Activated naive CD8-positive, alpha-beta T cell (primary cell): ENCODE measurements at regions not wholly inside any gene's neighbourhood (a gene's known extent, or its start where the extent isn't known, plus 50 kb on each side); places are given as distances from the start of the nearest gene placed in this dataset.

Experiments
- H3K27ac Mint-ChIP-seq: one replicate; pipeline ENCODE4 v1.8.0; 2021; ENCODE audit warnings: mixed read lengths
- H3K27me3 Mint-ChIP-seq: one replicate; pipeline ENCODE4 v1.8.0; 2021; ENCODE audit warnings: mixed read lengths
- H3K36me3 Mint-ChIP-seq: one replicate; pipeline ENCODE4 v1.8.0; 2021; ENCODE audit warnings: mixed read lengths
- H3K4me1 Mint-ChIP-seq: one replicate; pipeline ENCODE4 v1.8.0; 2021; ENCODE audit warnings: low read depth, mixed read lengths
- H3K4me3 Mint-ChIP-seq: one replicate; pipeline ENCODE4 v1.8.0; 2021; ENCODE audit warnings: mild to moderate bottlenecking, mixed read lengths
- H3K9me3 Mint-ChIP-seq: one replicate; pipeline ENCODE4 v1.8.0; 2021; ENCODE audit warnings: low read depth, mixed read lengths

- Mint-ChIP-seq H3K4me3 (no peak overlapping the region), H3K27ac (no peak overlapping the region), H3K9me3 (peaks cover 11% of the 10 kb centered on the region), H3K27me3 (no peaks in the 10 kb centered on the region), H3K4me1 (no peaks in the 10 kb centered on the region), H3K36me3 (no peaks in the 10 kb centered on the region)
Observed at GRCh38 chr7:68125168-68125567, 1128.5 kb downstream of the TYW1 start.

GRCh38 chr7:68133045-68133444 lies 1136.4 kb downstream of the TYW1 start:
- Mint-ChIP-seq H3K27ac (no peak overlapping the region), H3K36me3 (no peaks in the 10 kb centered on the region), H3K4me3 (no peak overlapping the region), H3K27me3 (no peaks in the 10 kb centered on the region), H3K9me3 (peaks cover 8% of the 10 kb centered on the region), H3K4me1 (no peaks in the 10 kb centered on the region)

GRCh38 chr7:68143345-68143744 lies 1146.7 kb downstream of the TYW1 start:
- Mint-ChIP-seq H3K4me1 (no peaks in the 10 kb centered on the region), H3K4me3 (no peak overlapping the region), H3K27ac (no peak overlapping the region), H3K27me3 (no peaks in the 10 kb centered on the region), H3K36me3 (peaks cover 5% of the 10 kb centered on the region), H3K9me3 (peaks cover 17% of the 10 kb centered on the region)

DNA sequence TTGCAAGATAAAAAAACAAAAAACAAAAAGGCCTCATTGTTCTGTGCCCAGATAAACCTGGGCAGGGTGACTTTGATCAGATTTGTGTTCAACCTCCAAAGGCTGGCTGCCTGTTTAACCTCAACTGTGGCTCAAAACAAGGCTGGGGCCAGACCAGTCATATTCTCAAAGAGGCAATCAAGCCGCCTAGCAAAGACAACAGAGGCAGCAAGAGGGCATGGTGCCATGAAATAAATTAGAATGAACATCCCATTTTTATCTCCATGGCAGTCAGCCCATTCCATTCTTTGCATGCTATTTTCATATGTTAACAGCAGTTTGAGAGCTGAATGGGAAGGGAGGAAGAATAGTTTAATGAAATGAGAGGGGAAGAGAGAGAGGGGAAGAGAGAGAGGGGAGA lies 1150.3 kb downstream of the TYW1 start:
- Mint-ChIP-seq H3K9me3 (peaks cover 20% of the 10 kb centered on the region), H3K27me3 (no peaks in the 10 kb centered on the region), H3K4me3 (no peak overlapping the region), H3K36me3 (peaks cover 5% of the 10 kb centered on the region), H3K4me1 (no peaks in the 10 kb centered on the region), H3K27ac (no peak overlapping the region)

DNA sequence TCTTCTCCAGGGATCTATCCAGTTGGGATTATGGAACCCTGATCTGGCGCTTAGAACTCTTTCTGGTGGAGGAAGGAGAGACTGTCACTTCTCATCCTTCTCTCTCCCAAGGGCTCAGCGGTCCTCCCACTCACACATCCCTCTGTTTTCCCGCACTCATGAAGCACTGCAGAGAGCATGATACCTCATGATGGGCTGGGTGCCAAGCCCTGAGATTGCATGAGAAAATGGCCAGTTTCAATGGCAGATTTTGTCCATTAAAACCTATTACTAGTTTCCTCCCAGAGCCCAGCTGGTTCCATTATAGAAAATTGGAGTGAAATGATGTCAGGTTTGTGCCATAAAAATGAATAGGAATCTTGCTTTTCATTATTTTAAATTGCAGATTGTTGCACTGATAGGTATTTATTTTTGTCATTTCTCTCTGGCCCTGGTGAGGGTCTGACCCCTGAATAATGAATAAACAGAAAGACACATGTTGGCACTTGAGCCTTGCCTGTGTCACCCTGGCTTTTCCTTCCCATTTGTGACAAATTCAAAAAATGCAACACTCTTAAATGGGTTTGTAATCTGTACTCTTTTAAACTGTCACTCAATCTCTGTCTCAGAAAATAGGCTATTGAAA lies 1151.1 kb downstream of the TYW1 start:
- Mint-ChIP-seq H3K9me3 (peaks cover 19% of the 10 kb centered on the region), H3K4me1 (no peaks in the 10 kb centered on the region), H3K36me3 (peaks cover under 1% of the 10 kb centered on the region), H3K27ac (no peak overlapping the region), H3K27me3 (no peaks in the 10 kb centered on the region), H3K4me3 (no peak overlapping the region)

DNA sequence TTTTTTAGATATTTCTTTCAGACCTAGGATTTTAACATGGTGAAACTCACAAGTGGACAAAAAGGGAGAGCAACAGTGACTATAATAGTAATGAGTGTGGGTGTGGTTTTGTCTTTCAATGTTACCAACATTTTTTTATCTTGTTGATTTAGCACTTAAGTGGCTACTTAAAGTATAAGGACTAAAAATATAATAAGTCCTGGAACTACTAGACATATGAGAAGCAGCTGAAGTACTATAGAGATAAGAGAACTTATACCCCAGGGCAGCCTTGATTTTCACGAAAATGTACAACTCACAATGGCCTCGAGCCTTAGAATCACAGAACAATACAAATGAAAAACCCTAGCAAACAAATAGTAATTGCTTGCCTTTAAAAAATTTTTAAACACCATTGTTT lies 1151.8 kb downstream of the TYW1 start:
- Mint-ChIP-seq H3K27ac (no peak overlapping the region), H3K4me3 (no peak overlapping the region), H3K27me3 (no peaks in the 10 kb centered on the region), H3K9me3 (peaks cover 12% of the 10 kb centered on the region), H3K36me3 (no peaks in the 10 kb centered on the region), H3K4me1 (no peaks in the 10 kb centered on the region)

DNA sequence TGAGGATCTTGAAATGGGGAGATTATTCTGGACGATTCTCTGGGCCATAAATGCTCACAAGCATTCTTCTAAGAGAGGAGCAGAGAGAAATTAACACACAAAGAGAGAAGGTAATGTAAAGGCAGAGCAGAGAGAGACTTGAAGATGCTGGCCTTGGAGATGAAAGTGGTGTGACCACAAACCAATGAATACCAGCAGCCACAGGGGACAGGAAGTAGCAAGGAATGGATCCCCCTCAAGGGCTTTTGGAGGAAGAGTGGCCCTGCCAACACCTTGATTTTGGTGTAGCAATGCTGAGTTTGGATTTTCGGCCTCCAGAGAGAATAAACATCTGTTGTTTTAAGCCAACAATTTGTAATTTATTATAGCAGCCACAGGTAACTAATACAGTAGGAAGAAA lies 1155.6 kb downstream of the TYW1 start:
- Mint-ChIP-seq H3K27me3 (no peaks in the 10 kb centered on the region), H3K4me1 (no peaks in the 10 kb centered on the region), H3K9me3 (peaks cover 5% of the 10 kb centered on the region), H3K4me3 (no peak overlapping the region), H3K27ac (no peak overlapping the region), H3K36me3 (no peaks in the 10 kb centered on the region)

DNA sequence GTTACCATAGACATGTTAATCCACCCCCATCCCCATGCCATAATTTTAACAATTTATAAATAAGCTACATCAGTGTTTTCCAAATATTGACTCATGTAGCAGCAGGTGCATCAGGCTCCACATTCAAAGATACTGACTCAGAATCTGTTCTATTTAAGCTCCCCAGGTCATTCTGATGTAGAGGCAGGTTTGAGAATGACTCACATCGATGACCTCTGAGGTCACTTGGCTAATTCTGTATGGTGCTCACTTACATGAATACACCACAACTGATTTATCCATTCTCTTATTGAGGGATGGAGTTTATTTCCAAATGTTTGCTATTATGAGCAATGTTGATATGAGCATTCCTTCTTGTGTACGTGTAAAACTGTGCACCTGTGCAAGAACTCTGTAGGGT lies 1159.0 kb downstream of the TYW1 start:
- no peaks in the 10 kb centered on the region for H3K4me1 Mint-ChIP-seq
- no peak overlapping the region for H3K27ac Mint-ChIP-seq
- no peak overlapping the region for H3K4me3 Mint-ChIP-seq
- no peaks in the 10 kb centered on the region for H3K9me3 Mint-ChIP-seq
- no peaks in the 10 kb centered on the region for H3K36me3 Mint-ChIP-seq
- H3K27me3 Mint-ChIP-seq, result no peaks in the 10 kb centered on the region

DNA sequence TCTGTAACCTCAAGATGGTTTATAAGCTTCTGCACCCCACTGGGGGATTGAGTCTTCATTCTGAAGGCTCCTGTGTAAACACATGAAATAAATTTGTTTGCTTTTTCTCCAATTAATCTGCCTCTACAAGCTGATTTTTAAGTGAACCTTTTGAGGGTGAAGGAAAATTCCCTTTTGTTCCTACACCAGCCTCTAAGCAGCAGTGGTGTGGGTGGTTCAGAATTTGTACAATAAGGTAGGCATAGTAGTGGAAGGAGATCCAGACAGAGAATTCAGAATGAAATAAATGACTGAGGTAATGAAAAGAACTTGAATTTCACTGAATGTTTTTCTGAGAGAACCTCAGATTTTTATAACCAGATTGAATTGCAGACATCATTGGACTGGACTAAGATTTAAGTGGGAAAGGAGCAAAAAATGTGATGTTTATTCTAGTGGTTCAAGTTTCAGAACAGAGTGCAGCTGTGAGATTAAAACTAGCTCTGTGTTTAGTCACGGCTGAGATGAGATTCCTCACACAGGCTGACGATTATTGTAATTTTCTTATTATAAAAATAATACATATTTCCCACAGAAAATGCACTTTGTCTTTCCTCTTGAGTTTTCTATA lies 1162.2 kb downstream of the TYW1 start:
- Mint-ChIP-seq H3K4me1 (no peaks in the 10 kb centered on the region), H3K27ac (no peak overlapping the region), H3K9me3 (no peaks in the 10 kb centered on the region), H3K27me3 (no peaks in the 10 kb centered on the region), H3K36me3 (no peaks in the 10 kb centered on the region), H3K4me3 (no peak overlapping the region)

- H3K36me3 Mint-ChIP-seq, result no peaks in the 10 kb centered on the region
- no peak overlapping the region for H3K4me3 Mint-ChIP-seq
- no peak overlapping the region for H3K27ac Mint-ChIP-seq
- no peaks in the 10 kb centered on the region for H3K9me3 Mint-ChIP-seq
- H3K27me3 Mint-ChIP-seq, result no peaks in the 10 kb centered on the region
- H3K4me1 Mint-ChIP-seq, result no peaks in the 10 kb centered on the region
Observed at GRCh38 chr7:68162712-68163111, 1166.1 kb downstream of the TYW1 start.

GRCh38 chr7:68166525-68166924 lies 1169.9 kb downstream of the TYW1 start:
- no peaks in the 10 kb centered on the region for H3K9me3 Mint-ChIP-seq
- no peaks in the 10 kb centered on the region for H3K27me3 Mint-ChIP-seq
- no peak overlapping the region for H3K4me3 Mint-ChIP-seq
- H3K27ac Mint-ChIP-seq, result no peak overlapping the region
- no peaks in the 10 kb centered on the region for H3K4me1 Mint-ChIP-seq
- H3K36me3 Mint-ChIP-seq, result no peaks in the 10 kb centered on the region

DNA sequence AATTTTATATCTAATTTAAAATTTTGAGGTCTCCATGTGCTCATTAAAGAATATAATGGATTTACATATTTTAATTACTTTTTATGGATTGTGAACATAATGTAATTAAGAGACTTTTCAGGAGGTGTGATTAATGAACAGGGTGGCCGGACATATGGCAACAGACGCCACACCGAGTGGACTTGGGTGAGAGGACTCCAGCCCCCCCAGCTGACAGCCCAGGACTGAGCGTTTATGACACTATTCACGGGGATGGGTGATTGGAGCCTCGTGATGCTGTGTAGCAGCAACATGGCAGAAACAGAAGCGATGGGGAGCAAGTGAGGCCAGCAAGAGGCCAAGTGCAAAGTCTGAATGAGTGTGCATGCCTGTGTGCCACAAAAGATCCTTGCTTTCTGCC lies 1176.9 kb downstream of the TYW1 start:
- H3K9me3 Mint-ChIP-seq, result no peaks in the 10 kb centered on the region
- no peaks in the 10 kb centered on the region for H3K36me3 Mint-ChIP-seq
- H3K27me3 Mint-ChIP-seq, result no peaks in the 10 kb centered on the region
- no peaks in the 10 kb centered on the region for H3K4me1 Mint-ChIP-seq
- no peak overlapping the region for H3K27ac Mint-ChIP-seq
- no peak overlapping the region for H3K4me3 Mint-ChIP-seq

DNA sequence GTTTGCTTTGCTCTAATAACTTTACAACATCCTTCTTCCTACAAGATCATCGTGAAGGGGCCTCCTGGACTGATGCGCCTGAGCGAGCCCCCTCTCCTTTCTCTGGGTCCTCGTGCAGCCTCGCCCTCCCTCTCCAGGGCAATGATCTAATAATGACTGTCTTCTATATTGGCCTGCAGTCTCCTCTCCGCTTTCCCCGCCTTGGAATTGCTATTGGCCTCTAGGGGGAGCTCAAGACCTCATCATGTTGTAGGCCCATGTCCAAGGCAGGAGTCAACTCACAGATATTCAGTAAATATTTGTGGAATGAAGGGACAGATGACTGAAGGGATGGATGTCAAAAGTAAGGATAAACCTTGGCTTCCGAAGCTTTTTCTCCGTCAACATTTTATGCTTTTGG lies 1180.3 kb downstream of the TYW1 start:
- Mint-ChIP-seq H3K4me1 (no peaks in the 10 kb centered on the region), H3K9me3 (no peaks in the 10 kb centered on the region), H3K27me3 (no peaks in the 10 kb centered on the region), H3K27ac (no peak overlapping the region), H3K36me3 (no peaks in the 10 kb centered on the region), H3K4me3 (no peak overlapping the region)

- Mint-ChIP-seq H3K9me3 (peaks cover 7% of the 10 kb centered on the region), H3K4me1 (no peaks in the 10 kb centered on the region), H3K27me3 (no peaks in the 10 kb centered on the region), H3K4me3 (no peak overlapping the region), H3K36me3 (no peaks in the 10 kb centered on the region), H3K27ac (no peak overlapping the region)
Observed at GRCh38 chr7:68180761-68181160, 1184.1 kb downstream of the TYW1 start.

DNA sequence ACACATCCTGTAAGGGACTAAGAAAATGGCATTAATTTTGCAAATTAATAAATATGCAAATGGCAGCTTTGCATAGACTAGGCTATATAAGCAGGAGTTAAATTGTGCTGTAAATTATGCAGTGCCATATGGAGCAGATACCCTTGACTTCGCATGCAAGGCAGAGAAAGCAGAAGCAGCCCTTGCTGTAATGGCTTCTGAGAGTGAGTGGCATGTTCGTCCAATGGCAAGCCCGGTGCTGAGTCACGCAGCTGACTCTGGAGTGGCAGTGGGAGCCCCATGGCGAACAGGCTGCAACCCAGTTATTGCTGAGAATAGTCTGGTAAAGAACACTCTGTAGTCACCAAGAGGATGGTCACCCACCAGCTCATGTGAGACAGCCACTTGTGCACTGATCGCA lies 1186.5 kb downstream of the TYW1 start:
- Mint-ChIP-seq H3K36me3 (no peaks in the 10 kb centered on the region), H3K4me3 (no peak overlapping the region), H3K4me1 (no peaks in the 10 kb centered on the region), H3K27me3 (no peaks in the 10 kb centered on the region), H3K27ac (no peak overlapping the region), H3K9me3 (peaks cover 7% of the 10 kb centered on the region)
